Right cardiac atrium (tissue), 5 donors: ENCODE measurements at regions not wholly inside any gene's neighbourhood (a gene's known extent, or its start where the extent isn't known, plus 50 kb on each side); places are given as distances from the start of the nearest gene placed in this dataset.
"Not testable (repeated sequence)": the region's sequence is repeated elsewhere in the genome, so short reads cannot be mapped to it uniquely, and the experiment has no call there.

ENCODE experiments used
- ATAC-seq, 2 donors: fragments of 200-7000 bp; cut with Tn5 transposase; one replicate each; pipeline versions ENCODE4 v1.8.0 to v1.9.1; 2020; ENCODE audit warnings: moderate library complexity in 2 of 2, mild to moderate bottlenecking in 1 of 2
- DNase-seq, 3 donors: peaks; one replicate each; pipeline ENCODE4 v3.0.0-alpha.2; 2020
- H3K27ac ChIP-seq: one replicate; pipeline ENCODE4 v1.5.1; 2013; ENCODE audit warnings: mild to moderate bottlenecking, low read length, control low read depth, moderate library complexity
- H3K27me3 ChIP-seq: one replicate; pipeline ENCODE4 v1.6.1; 2013; ENCODE audit not compliant: control insufficient read depth, insufficient read depth
- H3K4me1 ChIP-seq: one replicate; pipeline ENCODE4 v1.6.1; 2013; ENCODE audit warnings: low read length; ENCODE audit not compliant: control insufficient read depth, insufficient read depth
- H3K4me3 ChIP-seq: one replicate; pipeline ENCODE4 v1.5.1; 2013; ENCODE audit warnings: low read length, control low read depth
- H3K9me3 ChIP-seq: one replicate; pipeline ENCODE4 v1.6.1; 2013; ENCODE audit warnings: low read length; ENCODE audit not compliant: control insufficient read depth
- WGBS: extraction: QIAGEN DNeasy Blood & Tissue Kit; methylation state at CpG from one replicate; pipeline ENCODE4 v1.1.7; 2013; 5-methylcytosine and 5-hydroxymethylcytosine counted together
- intact Hi-C, 4 donors: fragments of 100-400 bp; cut with DNase I; formaldehyde crosslinking; loops; one replicate each; pipeline versions ENCODE4 v1.11.0 to v1.14.0; 2022 to 2023
- donor health status: healthy with polysubstance abuse.
- donor health status: DM: no; HTN: yes; CAD: no.
- donor health status: DM: no; HTN: no; CAD: no.
- donor health status: DM: no; HTN: yes; CAD: no; lungs with severe emphysema.
- donor health status: DM: yes; HTN: yes; CAD: no.

DNA sequence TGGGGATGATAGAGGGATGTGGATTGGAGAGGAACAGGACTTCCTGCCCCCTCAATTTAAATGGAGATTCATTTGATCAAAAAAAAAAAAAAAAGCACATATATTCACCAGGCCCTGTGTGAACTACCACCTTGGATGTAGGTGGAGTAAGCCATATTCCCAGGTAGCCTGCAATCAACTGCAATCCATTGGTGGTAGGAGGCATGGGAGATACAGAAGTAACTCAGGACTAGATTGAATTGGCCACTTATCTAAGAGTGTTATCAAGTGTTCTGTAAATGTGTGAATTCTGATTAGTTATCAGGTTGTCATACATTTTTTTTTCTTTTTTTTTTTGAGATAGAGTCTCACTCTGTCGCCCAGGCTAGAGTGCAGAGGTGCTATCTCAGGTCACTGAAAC is 124.1 kb upstream of the ESR1 start:
- intact Hi-C loops = loop anchor here in 1 of 4 donors (10.0 kb wide), 1 partner anchor 441 kb away; no protein-coding TSS in a partner anchor
- DNase-seq = no peak
- H3K27ac ChIP-seq = no peak overlapping the region
- no peaks in the 10 kb centered on the region for H3K27me3 ChIP-seq
- no peaks in the 10 kb centered on the region for H3K4me1 ChIP-seq
- WGBS = 71% methylated on average over 1 of the region's 1 CpG
- no peak for ATAC-seq
- no peak overlapping the region for H3K4me3 ChIP-seq
- no peaks in the 10 kb centered on the region for H3K9me3 ChIP-seq

DNA sequence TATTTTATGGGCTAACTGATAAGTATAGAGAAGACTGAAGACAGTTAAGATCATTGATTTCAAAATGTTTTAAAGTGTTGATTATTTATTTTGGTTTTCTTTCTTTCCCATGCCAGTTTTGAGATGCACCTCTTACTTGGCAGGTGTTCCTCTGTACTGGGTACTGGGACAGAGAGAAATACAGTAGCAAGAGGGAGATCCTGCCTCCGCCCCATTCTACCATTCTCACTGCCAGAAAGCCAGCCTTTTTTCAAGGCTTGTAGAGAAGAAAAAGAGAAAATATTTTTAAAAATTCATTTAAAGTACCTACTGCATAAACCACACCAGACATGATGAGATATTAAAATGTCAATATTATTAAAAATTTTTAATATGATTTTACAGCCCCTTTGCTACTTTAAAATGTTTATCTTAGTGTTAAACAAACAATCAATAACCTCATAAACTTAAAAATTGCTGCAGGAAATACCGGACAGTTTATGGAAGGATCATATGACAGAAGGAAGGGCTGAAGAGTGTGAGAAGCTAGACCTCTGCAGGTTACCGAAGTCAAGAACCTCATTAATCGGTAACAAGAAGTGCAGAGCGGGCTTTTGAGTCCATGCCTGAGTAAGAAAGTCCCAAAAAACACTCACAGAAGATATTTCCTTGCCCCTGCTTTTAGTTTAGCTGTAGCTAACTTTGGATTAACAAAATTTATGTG is 117.8 kb upstream of the ESR1 start:
- WGBS = 69% methylated on average over 5 of the region's 5 CpGs
- Histone ChIP-seq H3K27ac (no peak overlapping the region), H3K4me1 (no peaks in the 10 kb centered on the region), H3K4me3 (peak overlapping the region; percentile 71), H3K9me3 (no peaks in the 10 kb centered on the region), H3K27me3 (no peaks in the 10 kb centered on the region)
- ATAC-seq (no peak), DNase-seq (no peak)
- intact Hi-C loops = loop anchor here in 2 of 4 donors (10.0 kb wide), 2 partner anchors 75 to 435 kb away; no protein-coding TSS in a partner anchor

DNA sequence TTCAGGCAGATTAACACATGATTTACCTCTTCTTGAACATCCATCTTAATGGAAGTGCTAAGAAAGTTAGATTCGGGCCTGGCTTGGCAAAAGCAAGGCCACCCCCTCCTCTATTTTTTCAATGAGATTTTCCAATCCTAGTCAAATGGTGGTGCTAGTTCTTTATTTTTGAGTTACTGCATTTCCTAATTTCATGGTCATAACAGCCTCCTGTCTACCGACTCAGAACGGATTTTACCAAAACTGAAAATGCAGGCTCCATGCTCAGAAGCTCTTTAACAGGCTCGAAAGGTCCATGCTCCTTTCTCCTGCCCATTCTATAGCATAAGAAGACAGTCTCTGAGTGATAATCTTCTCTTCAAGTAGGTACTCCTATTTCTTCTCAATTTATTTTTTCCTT is 117.2 kb upstream of the ESR1 start:
- Histone ChIP-seq H3K4me1 (no peaks in the 10 kb centered on the region), H3K9me3 (no peaks in the 10 kb centered on the region), H3K27ac (peak overlapping the region; percentile 58), H3K27me3 (no peaks in the 10 kb centered on the region), H3K4me3 (peak overlapping the region; percentile 71)
- peak; percentile 67 to 70 for ATAC-seq
- DNase-seq = no peak
- intact Hi-C loops = loop anchor here in 1 of 4 donors (10.0 kb wide), 1 partner anchor 74 kb away; no protein-coding TSS in a partner anchor
- 29% methylated on average over 4 of the region's 4 CpGs for WGBS

DNA sequence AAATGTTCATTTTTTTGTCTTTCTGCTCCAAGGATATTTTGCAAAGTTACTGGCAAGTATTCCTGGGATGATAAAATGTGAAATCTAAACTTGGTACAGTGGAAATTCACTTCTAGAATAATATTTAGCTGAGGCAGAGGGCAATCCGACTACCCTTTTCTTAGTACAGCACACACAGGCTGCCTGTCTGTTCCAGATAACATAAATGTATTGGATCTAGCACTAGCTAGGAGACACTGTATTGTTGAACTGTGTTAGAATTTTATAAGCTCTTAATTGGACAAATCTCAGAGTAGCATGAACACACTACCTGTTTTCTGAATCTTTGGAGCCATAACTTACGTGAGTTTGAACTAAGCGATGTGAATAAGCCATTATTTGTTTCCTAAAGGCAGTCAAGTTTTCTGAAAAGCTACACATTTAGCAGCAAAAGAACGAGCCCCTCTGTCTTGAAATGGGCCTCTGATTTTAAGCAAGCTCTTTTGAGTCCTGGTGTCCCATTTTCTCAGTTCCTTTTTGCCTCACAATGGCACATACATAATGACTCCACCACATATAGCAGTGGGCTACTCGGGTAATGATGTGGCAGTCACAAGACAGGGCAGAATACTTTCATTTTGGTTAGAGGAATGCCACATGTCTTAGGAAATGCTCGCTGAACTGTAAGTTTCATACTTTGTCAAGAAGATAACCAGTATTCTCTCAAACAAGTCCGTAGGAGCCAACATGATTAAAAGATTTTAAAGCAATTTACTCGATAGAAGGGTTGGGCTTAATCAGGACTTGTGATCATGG is 116.5 kb upstream of the ESR1 start:
- Histone ChIP-seq H3K27me3 (no peaks in the 10 kb centered on the region), H3K27ac (peak overlapping the region; percentile 52), H3K4me3 (peak overlapping the region; percentile 71), H3K4me1 (no peaks in the 10 kb centered on the region), H3K9me3 (no peaks in the 10 kb centered on the region)
- no peak for DNase-seq
- 39% methylated on average over 8 of the region's 8 CpGs for WGBS
- intact Hi-C loops = loop anchor here in 1 of 4 donors (10.0 kb wide), 1 partner anchor 74 kb away; no protein-coding TSS in a partner anchor
- ATAC-seq = peak; percentile 70 to 84

DNA sequence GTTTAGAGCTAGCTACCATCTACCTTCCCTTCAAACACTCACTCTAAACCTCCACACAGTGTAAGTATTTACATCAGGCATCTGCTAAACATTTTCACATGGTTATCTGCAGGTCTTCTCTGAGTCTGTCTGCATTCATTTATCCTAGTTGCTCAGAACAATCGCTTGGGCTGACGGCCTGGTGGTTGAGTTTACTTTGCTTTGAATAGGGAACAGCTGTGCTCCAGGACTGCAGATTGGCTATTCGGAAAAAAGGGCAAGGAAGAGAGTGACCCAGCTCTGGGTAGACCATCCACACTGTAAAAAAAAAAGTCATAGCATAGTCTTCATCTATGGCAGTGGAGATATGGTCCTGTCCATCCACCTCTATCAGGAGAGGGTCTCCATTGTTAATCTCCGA is 115.3 kb upstream of the ESR1 start:
- H3K9me3 ChIP-seq = no peaks in the 10 kb centered on the region
- WGBS = 51% methylated on average over 4 of the region's 4 CpGs
- H3K27ac ChIP-seq = no peak overlapping the region
- H3K4me3 ChIP-seq = no peak overlapping the region
- intact Hi-C loops = loop anchor here in 1 of 4 donors (10.0 kb wide), 1 partner anchor 73 kb away; no protein-coding TSS in a partner anchor
- H3K4me1 ChIP-seq = no peaks in the 10 kb centered on the region
- ATAC-seq (peak in 1 of 2 donors; percentile 36), DNase-seq (peak in 1 of 3 donors; percentile 61)
- no peaks in the 10 kb centered on the region for H3K27me3 ChIP-seq

DNA sequence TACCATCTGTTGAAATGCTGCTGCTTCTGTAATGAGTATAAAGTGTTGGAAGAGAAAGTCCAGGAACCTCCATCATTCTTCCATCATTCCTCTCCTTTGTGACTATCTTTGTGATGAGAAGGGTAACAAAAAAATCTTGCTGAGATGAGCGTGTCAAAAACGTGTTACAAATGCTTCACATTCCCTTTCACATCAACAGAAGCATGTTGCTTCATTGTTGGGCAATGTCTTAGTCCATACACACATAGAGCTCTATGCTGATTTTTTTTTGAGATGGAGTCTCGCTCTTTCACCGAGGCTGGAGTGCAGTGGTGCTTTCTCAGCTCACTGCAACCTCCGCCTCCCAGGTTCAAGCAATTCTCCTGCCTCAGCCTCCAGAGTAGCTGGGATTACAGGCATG is 114.1 kb upstream of the ESR1 start:
- WGBS = 86% methylated on average over 5 of the region's 5 CpGs
- no peak overlapping the region for H3K27ac ChIP-seq
- H3K4me1 ChIP-seq = no peaks in the 10 kb centered on the region
- H3K9me3 ChIP-seq = no peaks in the 10 kb centered on the region
- intact Hi-C loops = loop anchor here in 1 of 4 donors (10.0 kb wide), 1 partner anchor 71 kb away; no protein-coding TSS in a partner anchor
- DNase-seq = no peak
- no peak overlapping the region for H3K4me3 ChIP-seq
- no peaks in the 10 kb centered on the region for H3K27me3 ChIP-seq
- ATAC-seq = no peak

DNA sequence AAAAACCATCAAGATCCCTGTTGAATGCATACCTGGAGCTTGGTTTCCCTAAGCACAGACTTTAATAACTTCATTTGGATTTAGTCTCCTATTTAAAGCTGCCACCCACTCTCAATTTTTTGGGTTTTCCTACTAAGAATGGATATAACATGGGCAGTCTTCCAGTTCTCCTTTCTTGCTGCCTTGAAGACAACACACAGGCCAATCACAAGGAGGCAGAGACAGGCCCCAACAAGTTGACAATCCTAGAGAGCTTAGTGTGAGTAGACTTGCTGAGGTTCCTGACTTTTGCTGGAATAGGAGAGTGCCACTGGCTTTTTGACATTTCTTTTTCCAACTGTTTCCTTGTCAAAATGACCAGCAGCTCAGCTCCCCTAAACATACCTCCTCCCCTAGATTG is 112.3 kb upstream of the ESR1 start:
- DNase-seq (no peak), ATAC-seq (no peak)
- no peak overlapping the region for H3K4me3 ChIP-seq
- H3K27me3 ChIP-seq = no peaks in the 10 kb centered on the region
- intact Hi-C loops = loop anchor here in 1 of 4 donors (10.0 kb wide), 1 partner anchor 70 kb away; no protein-coding TSS in a partner anchor
- H3K27ac ChIP-seq = no peak overlapping the region
- H3K9me3 ChIP-seq = no peaks in the 10 kb centered on the region
- H3K4me1 ChIP-seq = no peaks in the 10 kb centered on the region

DNA sequence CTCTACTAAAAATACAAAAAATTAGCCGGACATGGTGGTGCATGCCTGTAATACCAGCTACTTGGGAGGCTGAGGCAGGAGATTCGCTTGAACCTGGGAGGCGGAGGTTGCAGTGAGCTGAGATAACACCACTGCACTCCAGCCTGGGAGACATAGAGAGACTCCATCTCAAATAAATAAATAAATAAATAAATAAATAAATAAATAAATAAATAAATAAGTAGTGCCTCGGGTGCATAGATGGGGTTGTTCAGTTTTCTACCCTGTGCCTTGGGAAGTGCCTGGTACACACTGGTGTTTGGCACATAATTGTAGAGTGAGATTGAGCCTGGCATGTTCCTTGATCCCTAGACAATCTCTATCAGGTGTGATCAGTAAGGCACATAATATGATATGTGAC is 111.2 kb upstream of the ESR1 start:
- 91% methylated on average over 4 of the region's 4 CpGs for WGBS
- not testable (repeated sequence) for H3K4me3 ChIP-seq, ATAC-seq, H3K27ac ChIP-seq, H3K4me1 ChIP-seq, H3K27me3 ChIP-seq, H3K9me3 ChIP-seq, DNase-seq
- intact Hi-C loops = loop anchor here in 1 of 4 donors (10.0 kb wide), 1 partner anchor 68 kb away; no protein-coding TSS in a partner anchor

DNA sequence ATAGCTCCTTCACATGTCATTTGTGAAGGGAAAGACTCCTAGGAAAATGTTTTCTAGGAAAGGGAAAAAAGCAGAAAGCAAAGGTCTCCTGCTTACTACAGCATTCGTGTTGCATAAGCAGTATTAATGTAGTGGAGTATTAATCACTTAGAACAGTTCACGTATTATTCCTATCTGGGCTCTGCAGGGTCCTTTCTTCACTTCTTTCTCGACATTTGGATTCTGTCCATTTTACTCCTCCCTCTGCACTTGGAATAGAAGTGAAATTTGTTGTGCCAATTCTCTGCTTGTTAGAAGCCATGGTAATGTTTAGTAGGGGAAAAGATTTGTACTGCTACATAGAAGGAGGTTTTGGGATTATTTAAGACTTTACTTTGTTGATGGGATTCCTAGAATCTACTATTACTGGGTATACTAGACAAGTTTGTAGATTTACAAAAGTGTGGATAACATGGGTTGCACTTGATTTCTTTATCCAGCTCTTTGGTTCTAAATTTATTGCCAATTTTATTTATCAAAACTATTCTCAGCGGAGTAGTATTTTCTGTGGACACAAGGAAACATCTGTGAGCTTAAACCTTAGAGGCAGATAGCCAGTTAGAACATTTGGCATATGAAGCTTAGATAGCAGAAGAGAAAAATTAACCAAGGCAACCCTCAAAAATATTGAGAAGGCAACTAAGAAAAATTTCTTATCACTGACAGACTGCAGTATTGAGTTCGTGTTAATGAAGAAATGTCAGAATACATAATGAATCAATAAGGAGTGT is 108.4 kb upstream of the ESR1 start:
- intact Hi-C loops = loop anchor here in 1 of 4 donors (10.0 kb wide), 1 partner anchor 66 kb away; no protein-coding TSS in a partner anchor
- Histone ChIP-seq H3K9me3 (no peaks in the 10 kb centered on the region), H3K27me3 (no peaks in the 10 kb centered on the region), H3K4me3 (no peak overlapping the region), H3K4me1 (no peaks in the 10 kb centered on the region), H3K27ac (no peak overlapping the region)
- WGBS = 52% methylated on average over 5 of the region's 5 CpGs
- DNase-seq (no peak), ATAC-seq (peak; percentile 75 to 84)

DNA sequence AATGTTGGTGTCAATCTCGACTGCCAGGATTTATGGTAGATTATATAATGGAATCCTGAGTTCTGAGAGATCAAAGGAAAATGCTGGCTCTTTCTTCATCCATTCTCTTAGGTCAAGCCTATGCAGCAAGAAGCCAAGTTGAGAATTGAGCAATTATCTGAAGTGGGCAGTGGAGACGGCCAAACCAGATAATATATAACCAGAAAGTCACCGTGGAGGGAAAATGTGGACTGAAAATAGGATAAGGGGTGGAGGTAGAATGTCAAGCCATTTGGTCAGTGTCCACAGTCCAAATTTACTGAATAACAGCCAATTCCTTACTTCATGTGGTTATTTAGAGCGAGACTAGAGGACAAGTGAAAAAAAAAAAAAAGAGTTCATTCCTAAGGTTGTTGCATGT is 107.8 kb upstream of the ESR1 start:
- Histone ChIP-seq H3K27ac (no peak overlapping the region), H3K4me1 (no peaks in the 10 kb centered on the region), H3K27me3 (no peaks in the 10 kb centered on the region), H3K4me3 (no peak overlapping the region), H3K9me3 (no peaks in the 10 kb centered on the region)
- DNase-seq (no peak), ATAC-seq (peak; percentile 64 to 77)
- intact Hi-C loops = loop anchor here in 1 of 4 donors (10.0 kb wide), 1 partner anchor 65 kb away; no protein-coding TSS in a partner anchor
- 50% methylated on average over 4 of the region's 4 CpGs for WGBS
